ENCODE measurements at regions not wholly inside any gene's neighbourhood (a gene's known extent, or its start where the extent isn't known, plus 50 kb on each side); places are given as distances from the start of the nearest gene placed in this dataset.

DNA sequence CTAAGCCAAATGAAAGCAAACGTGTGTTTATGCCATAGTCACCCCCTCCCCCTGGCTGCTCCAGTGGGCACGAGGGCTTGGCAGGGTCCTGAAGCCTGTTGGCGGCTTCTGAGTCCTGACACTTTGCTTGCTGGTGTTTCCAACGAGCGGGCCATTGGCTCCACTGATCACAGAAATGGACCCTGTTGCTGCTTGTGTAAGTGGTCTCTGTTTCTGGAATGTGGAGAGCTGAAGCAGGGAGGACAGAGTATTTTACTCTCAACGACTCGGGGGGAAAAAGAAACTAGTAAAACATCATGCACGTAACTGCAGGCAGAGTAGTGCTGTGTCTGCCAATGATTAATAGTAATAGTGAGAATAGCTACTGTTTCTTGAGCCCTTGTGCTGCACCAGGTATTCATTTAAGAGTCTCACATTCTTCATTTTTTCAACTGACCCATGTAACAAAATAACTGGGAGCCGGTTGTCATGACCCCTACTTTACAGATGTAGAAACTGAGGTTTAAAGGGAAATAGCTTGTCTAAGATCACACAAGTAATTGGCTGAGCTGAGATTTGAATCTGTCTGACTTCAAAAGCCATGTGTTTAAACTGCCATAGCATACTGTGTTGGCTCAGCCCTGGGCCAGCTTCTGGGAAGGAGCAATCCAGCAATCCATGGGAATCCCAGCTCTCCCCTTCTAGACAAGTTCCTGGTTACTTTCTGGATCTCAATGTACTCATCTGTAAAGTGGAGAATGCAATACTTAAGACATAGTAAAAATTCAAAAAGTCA, 526.7 kb downstream of the INSC start:
- intact Hi-C loops (cut with micrococcal nuclease; ENCODE audit: unreplicated experiment), result no loop called here
- TF ChIP-seq CTCF (conservative IDR thresholded peaks at IDR 0.05; ENCODE audit: low read depth, low read length) (no peak), EZH2 (IDR thresholded peaks at IDR 0.05; ENCODE audit: borderline replicate concordance, low read depth, low read length, poor library complexity, severe bottlenecking) (no peak)
- no peak overlapping the region for H3K4me3 ChIP-seq (ENCODE audit: low read depth, low read length, poor library complexity, severe bottlenecking)
- no TSS peak for BruUV-seq (replicated peaks)
- no peaks in the 10 kb centered on the region for H3K27me3 ChIP-seq (replicated peaks; ENCODE audit: insufficient read depth, low read depth, low read length, poor library complexity)
- POLR2A ChIA-PET (ENCODE audit: low non-redundant PET), result no interaction called here
- no peaks in the 10 kb centered on the region for H3K36me3 ChIP-seq (ENCODE audit: insufficient read depth, low read length, poor library complexity, severe bottlenecking)
- CTCF ChIA-PET, result no interaction called here
- H3K4me1 ChIP-seq (ENCODE audit: insufficient read depth, low read length, poor library complexity, severe bottlenecking), result no peaks in the 10 kb centered on the region
- DNase-seq (ENCODE audit: low spot score), result no peak
- no peak overlapping the region for H3K27ac ChIP-seq (ENCODE audit: low read depth, low read length, poor library complexity, severe bottlenecking)
- no peaks in the 10 kb centered on the region for H3K9me3 ChIP-seq (ENCODE audit: low read depth, low read length, poor library complexity, severe bottlenecking)

DNA sequence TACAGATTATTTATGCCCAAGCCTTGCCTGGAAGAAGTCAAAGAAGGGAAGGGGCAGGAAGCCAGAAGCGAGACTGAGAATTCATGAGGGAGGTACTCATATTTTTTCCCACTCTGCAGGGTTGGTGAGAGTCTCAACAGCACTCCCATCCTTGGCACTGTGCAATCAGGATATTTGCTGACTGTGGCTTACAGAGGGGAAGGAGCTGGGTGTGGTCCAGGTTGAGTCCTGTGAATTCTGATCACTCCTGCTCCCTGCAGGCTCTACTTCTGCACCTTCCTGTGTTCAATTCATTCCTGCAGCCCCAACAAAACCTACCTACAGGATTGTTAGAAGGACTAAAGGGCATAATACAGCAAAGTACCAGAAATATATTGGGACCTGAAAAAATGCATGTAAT, 530.5 kb downstream of the INSC start:
- BruUV-seq (replicated peaks), result no TSS peak
- ChIA-PET POLR2A (ENCODE audit: low non-redundant PET) (no interaction called here), CTCF (no interaction called here)
- Histone ChIP-seq H3K4me1 (ENCODE audit: insufficient read depth, low read length, poor library complexity, severe bottlenecking) (no peaks in the 10 kb centered on the region), H3K27me3 (replicated peaks; ENCODE audit: insufficient read depth, low read depth, low read length, poor library complexity) (no peaks in the 10 kb centered on the region), H3K27ac (ENCODE audit: low read depth, low read length, poor library complexity, severe bottlenecking) (no peak overlapping the region), H3K4me3 (ENCODE audit: low read depth, low read length, poor library complexity, severe bottlenecking) (no peak overlapping the region), H3K9me3 (ENCODE audit: low read depth, low read length, poor library complexity, severe bottlenecking) (no peaks in the 10 kb centered on the region), H3K36me3 (ENCODE audit: insufficient read depth, low read length, poor library complexity, severe bottlenecking) (no peaks in the 10 kb centered on the region)
- TF ChIP-seq EZH2 (IDR thresholded peaks at IDR 0.05; ENCODE audit: borderline replicate concordance, low read depth, low read length, poor library complexity, severe bottlenecking), result no peak
- no peak for TF ChIP-seq CTCF (conservative IDR thresholded peaks at IDR 0.05; ENCODE audit: low read depth, low read length)
- DNase-seq (ENCODE audit: low spot score), result no peak
- intact Hi-C loops (cut with micrococcal nuclease; ENCODE audit: unreplicated experiment), result no loop called here

GRCh38 chr11:15649371-15650104, 534.8 kb downstream of the INSC start:
- intact Hi-C loops (cut with micrococcal nuclease; ENCODE audit: unreplicated experiment), result loop anchor here (2.0 to 10.0 kb wide), 3 partner anchors 325 to 963 kb away; no protein-coding TSS in a partner anchor
- CTCF ChIA-PET, result interaction anchor here (0.6 to 1.0 kb wide), 3 partner anchors 180 to 964 kb away, joined by 3 to 4 read pairs (median 3); no protein-coding TSS in a partner anchor
- Histone ChIP-seq H3K4me3 (ENCODE audit: low read depth, low read length, poor library complexity, severe bottlenecking) (no peak overlapping the region), H3K27ac (ENCODE audit: low read depth, low read length, poor library complexity, severe bottlenecking) (no peak overlapping the region), H3K36me3 (ENCODE audit: insufficient read depth, low read length, poor library complexity, severe bottlenecking) (no peaks in the 10 kb centered on the region), H3K9me3 (ENCODE audit: low read depth, low read length, poor library complexity, severe bottlenecking) (no peaks in the 10 kb centered on the region), H3K27me3 (replicated peaks; ENCODE audit: insufficient read depth, low read depth, low read length, poor library complexity) (no peaks in the 10 kb centered on the region), H3K4me1 (ENCODE audit: insufficient read depth, low read length, poor library complexity, severe bottlenecking) (peaks cover 7% of the 10 kb centered on the region)
- no peak for DNase-seq (ENCODE audit: low spot score)
- no peak for TF ChIP-seq CTCF (conservative IDR thresholded peaks at IDR 0.05; ENCODE audit: low read depth, low read length)
- no peak for TF ChIP-seq EZH2 (IDR thresholded peaks at IDR 0.05; ENCODE audit: borderline replicate concordance, low read depth, low read length, poor library complexity, severe bottlenecking)
- POLR2A ChIA-PET (ENCODE audit: low non-redundant PET), result no interaction called here
- BruUV-seq (replicated peaks), result no TSS peak
